OCI-M1 (cell line): ENCODE measurements at regions not wholly inside any gene's neighbourhood (a gene's known extent, or its start where the extent isn't known, plus 50 kb on each side); places are given as distances from the start of the nearest gene placed in this dataset.

Experiments used
- DNase-seq: peaks from one replicate; lab custom pipeline; 2025; lab: John Stamatoyannopoulos, UW

GRCh38 chr2:19809206-19809605 is 92.6 kb downstream of the TTC32 start:
- DNase-seq, result no peak

DNA sequence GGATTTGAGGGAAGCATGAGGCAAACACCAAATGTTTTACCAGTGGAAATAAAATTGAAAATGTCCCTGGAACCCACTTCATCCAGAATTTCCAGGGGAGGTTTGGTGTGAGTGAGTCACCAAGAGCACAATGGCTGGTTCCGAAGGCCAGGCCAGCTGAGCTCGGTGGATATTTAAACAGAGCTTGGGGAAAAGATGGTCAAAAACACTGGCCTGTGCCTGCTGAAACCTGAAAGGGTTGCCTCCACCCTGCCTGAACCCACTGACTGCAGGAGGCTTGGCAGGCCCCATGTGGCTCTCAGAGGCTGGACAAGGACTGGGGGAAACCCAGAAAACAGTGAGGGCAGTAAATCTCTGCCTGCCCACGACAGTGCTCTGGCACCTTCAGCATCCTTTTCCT is 93.9 kb downstream of the TTC32 start:
- no peak for DNase-seq

DNA sequence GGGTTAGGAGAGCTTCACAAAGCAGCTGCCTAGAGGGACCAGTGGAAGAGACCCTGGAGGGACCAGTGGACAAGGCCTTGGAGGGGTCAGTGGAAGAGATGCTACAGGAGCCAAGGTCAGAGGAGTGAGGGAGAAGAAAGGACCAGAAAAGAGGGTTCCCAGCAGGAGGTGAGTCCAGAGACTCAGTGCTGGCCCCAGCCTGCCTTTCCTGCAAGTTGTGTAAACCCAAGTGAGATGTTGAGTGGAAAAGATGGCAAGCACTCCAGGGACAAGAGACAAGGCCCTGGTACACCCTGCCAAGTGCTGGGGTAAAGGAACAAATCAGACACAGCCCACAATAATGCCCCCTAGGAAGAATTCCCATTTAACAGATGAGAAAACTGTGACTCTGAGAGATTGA is 94.4 kb downstream of the TTC32 start:
- DNase-seq, result no peak

DNA sequence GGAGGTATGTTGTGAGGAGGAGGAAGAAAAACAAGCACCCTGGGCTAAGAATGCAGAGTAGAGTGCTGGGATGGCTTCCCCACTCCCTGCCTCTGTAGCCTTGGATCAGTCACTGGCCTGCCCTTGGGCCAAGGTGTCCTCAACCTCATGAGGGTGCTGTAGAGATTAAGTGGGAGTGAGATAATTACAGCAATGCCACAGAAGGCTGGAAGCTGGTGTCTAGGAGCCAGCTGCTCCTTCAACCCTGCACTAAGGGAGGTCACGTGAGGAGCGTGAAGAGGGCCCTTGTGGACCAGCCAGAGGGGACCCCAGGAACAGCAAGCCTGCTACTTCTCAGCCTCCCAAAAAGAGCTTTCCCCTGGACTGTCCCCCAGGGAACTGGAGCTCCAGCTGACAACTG is 95.2 kb downstream of the TTC32 start:
- DNase-seq, result no peak

GRCh38 chr2:19806131-19806530 is 95.7 kb downstream of the TTC32 start:
- no peak for DNase-seq

DNA sequence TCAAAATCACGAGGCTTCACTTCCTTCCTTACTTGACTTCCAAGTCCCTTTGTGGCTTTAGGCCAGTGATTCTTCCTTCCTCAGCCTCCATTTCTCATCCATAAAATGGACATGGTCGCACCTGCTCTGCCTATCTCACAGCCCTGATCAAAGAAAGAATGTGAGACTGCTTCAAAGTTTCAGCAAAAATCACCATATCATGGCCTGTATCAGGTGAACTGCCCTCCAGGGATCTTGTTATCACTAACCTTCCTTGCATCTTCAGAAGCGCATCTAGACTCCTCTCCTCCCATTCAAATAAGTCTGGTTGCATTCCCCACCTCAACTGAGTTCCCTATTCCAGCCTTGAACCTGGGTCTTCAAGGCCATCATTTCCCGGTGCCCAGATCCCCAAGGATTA is 96.5 kb downstream of the TTC32 start:
- DNase-seq, result no peak

DNA sequence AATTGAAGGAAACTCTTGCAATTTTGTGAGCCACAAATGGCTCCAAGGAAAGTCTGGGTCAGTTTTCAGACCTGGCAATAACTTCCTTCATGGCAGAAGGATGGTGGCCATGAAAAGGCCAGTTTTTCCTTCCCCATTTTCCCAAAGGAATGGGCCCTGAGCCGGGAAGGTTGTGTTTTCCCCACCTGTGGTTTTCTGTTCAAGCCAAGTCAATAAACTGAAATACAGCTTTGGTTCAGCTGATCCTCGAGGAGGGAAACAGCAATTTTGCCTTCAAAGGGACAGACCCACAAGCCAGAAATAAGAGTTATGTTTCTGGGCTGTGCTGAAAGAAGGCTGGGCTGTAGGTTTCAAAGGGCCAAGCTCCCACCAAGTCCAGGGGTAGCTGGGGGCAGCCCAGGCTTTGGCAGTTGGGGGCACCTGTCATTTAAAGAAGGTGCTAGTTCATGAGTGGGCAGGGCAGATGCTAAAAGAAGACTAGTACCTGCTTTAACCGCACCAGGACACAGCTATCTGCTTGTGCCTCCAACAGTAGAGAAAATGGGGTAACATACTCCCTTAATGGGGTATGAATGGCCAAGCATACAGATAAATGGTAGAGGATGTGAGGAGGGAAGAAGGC is 97.0 kb downstream of the TTC32 start:
- DNase-seq, result no peak

- no peak for DNase-seq
These were observed 99.5 kb downstream of the TTC32 start for GRCh38 chr2:19802086-19802841.

DNA sequence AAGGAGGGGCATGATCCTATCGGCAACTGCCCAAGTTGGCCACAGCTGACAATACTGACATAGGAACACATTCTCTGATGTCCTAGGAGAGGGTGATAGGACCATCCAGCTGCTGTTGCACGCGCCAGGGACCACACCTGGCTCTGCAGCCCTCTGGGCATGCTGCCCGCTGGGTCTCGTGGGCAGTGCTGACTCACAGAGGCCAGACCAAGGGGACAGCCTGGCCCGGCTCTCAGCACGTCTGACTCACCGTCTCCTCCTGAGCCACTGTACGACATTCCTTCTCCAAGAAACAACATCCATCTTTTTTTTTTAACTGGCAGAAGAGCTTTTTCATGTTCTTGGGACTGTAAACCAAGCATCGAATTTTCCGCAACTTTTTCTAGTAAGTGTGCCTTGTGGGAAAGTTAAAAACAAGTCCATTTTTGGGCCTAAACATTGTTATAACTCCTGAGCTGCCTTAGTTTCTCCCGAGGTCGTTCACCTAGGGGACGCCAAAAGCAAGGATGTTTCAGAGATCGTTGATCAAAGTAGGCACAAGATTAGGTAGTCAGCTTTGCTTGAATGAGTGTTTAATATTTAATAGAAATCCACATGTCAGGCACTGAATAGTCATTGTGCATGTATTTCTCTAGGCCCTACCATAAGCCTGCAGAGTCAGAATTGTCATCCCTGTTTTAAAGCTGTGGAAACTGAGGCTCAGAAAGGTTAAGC is 100.3 kb downstream of the TTC32 start:
- DNase-seq, result no peak

- DNase-seq, result no peak
These were observed 101.0 kb downstream of the TTC32 start for GRCh38 chr2:19800796-19801195.

GRCh38 chr2:19799881-19800780 is 101.7 kb downstream of the TTC32 start:
- no peak for DNase-seq

DNA sequence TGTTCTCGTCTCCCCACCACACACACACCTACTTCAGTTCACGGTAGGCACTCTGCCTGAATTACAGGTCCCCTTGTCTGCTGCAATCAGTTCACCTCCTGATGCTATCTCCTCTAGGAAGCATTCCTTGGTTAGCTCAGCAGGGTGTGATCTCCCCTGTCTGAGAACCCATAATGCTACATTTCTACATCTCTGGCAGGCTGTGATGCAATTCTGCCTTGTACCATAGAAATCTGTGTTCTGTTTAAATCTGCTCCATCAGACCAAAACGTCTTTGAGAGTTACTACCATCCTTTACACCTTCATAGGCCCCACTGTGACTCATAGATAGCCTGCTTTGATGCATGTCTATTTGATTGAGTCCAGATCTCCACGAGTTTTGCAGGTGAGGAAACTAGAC is 103.9 kb downstream of the TTC32 start:
- no peak for DNase-seq

DNA sequence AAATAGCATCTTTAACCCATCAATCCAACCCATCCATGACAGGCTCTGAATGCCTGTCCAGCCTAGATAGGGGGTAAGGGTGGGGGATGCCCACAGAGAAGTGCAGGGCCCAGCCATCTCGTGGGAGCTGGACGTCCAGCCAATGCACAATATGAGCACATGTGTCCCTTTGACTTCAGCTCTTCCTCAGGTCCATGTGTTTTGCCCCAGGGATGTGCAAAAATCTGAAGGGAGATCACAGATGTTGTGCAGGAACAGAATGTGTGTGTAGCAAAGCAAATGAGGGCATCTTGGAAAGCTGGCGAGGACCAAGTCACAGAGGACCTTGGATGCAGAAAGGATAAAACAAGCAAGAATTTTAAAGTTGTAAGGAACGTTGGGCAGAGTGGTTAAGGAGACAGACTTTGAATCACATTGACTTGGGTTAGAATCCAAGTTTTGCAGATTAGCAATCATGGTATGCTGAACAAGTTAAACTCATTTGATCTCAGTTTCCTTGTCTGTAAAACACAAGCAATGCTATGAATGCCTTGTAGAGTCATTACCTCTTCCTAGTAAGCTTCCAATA is 104.5 kb downstream of the TTC32 start:
- DNase-seq, result no peak

DNA sequence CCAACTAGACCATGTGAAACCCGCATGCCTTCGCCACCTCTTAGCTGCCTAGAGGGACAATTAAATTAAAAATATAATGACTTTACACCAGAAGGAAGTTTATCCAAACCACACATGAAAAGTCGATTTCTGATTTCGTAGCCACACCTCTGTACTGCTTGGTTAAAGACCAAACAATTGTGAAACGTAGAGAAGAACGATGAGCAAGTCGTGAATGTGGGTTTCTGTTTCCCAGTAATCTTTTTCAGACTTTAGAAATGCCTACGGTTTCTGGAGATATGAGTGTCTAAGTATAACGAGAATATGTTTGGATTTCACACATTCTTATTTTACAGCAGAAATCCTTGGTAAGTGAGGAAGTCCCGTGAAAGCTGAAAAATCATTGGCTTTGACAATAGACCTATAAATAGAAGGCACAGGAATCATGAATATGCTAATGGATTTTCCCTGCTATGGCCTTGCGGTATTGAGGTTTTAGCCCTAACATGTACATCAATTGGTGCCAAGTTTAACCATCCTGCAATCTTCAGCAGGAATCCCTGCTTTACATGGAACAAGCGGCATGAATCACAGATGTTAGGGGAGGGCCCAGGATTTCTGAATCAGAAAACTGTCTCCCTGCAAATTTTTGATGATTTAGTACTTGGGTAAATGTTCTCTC is 105.6 kb downstream of the TTC32 start:
- DNase-seq, result peak; percentile 21

GRCh38 chr2:19793132-19793750 is 108.5 kb downstream of the TTC32 start:
- DNase-seq, result no peak

DNA sequence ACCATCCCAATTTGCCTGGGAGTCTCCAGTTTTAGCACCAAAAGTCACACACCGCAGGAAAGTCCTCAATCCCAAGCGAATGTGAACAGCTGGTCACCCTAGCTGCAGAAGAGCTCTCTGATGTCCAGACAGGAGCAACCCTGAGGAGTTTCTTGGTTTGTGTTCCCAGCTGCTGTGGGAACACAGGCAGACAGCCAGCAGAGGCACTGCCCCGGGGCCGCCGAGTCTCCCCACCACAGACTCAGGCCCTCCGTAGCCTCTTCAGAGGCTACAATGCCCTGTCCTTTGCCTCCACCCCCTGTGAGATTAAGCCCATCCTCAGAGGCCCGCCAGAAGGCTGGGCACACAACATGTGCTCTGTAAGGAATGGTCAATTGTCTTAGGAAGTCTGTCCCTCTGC is 111.5 kb downstream of the TTC32 start:
- DNase-seq, result no peak

GRCh38 chr2:19787134-19787533 is 114.6 kb downstream of the TTC32 start:
- DNase-seq, result no peak

- DNase-seq, result peak; percentile 90
These were observed 115.2 kb downstream of the TTC32 start for GRCh38 chr2:19786408-19787058.

GRCh38 chr2:19785867-19786266 is 115.9 kb downstream of the TTC32 start:
- DNase-seq, result no peak

- DNase-seq, result no peak
These were observed 116.3 kb downstream of the TTC32 start for GRCh38 chr2:19785447-19785846.
